Stimulated activated CD8-positive, alpha-beta memory T cell treated with anti-CD3 and anti-CD28 coated beads, Interleukin-4, amount 100 ng/mL, for 24 hours (primary cell): ENCODE measurements at regions not wholly inside any gene's neighbourhood (a gene's known extent, or its start where the extent isn't known, plus 50 kb on each side); places are given as distances from the start of the nearest gene placed in this dataset.

Experiments used
- DNase-seq: peaks from one replicate; pipeline ENCODE4 v3.0.0-alpha.2; 2020; ENCODE audit warnings: low read depth

DNA sequence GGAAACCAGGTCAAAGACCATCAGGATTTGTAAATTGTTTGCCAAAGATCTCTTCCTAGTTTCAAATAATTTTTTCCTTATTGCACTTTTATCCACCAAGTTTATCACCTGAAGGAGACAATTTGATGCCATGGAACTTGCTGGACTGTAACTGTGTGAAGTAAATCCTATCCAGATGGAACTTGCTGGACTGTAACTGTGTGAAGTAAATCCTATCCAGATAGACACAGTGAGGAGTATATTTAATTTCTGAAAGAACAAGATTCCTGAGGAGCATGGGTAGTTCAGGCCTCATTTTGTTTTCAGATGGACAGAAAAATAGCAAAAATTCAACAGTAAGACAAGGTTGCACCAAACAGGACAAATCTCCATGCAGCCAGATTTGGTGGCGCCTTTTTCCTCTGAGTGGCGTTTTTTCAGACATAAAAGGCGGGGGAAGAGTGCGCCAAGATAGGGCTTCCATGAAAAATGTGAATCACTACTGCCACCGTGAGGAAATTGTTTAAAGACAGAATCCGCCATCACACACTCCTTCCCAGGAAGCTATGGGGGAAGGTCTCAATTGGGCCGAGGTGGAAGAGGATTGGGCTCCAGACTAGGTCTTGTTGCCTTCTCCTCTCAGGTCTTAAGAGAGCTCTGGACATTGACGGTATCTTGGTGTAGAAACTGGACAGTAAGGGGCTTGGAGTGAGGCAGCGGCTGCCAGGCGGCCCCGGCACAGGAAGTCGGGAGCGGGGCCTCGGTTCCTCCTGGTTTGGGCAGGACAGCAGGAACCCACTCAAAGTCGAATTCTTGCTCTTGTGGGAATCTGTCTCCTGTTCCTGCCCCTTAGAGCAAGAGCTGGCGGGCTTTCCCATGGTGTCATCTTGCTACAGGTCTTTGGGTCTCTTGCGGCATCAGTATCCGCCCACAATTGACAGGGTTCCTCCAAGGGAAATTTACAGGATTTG lies 234.7 kb downstream of the OR13H1 start:
- DNase-seq: peak; percentile 41

DNA sequence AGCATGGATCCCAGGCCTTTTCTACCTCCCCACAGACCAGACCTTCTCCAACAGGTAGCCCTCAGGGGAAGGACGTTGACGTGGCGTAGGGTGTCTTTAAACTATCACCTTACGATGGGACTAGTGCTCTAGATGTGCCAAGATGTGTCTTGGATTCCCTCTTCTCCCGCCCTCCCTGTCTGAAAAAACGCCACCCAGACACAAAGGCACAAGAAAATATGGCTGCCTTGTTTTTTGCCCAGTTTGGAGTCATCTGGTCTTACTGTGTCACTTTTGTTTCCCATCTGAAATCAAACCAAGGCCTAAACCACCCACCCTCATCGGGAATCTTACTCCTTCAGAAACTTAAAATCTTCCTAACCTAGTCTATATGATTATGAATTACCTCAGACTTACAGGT lies 235.4 kb downstream of the OR13H1 start:
- no peak for DNase-seq

DNA sequence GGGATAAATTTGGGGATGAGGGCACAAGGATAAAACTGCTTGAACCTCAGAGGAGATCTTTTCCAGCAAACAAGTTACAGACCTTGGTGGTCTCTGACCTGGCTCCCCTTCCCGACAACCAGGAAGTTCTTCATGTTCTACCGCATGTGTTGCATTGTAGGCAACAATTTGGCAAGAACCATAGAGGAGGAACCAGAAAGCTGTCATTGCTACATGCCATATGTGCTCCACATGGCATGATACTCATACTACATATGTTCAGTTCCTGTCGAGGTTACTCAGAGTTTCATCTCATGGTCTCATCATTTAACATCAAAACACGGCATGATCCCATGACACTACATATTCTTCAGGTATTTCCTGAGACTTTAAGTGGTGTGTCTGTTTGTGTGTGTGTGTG lies 235.9 kb downstream of the OR13H1 start:
- DNase-seq: no peak

DNA sequence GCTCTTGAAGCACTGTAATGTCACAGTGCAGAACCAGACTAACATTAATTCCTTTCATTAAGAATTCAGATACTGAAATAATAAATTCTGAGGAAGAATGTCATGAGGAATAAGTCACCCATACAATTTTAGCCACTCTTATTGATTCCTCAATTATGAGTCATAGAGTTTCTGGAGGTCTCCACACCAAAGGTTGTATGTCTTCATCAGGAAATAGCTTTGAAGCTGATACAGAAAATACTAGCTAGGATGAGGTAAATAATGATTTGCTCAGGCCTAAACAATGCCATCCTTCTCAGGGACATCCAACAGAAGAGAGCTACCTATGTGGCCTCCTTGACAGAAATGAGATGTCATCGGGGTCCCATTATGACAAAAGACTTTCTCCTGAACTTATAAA lies 238.8 kb downstream of the OR13H1 start:
- DNase-seq: no peak

DNA sequence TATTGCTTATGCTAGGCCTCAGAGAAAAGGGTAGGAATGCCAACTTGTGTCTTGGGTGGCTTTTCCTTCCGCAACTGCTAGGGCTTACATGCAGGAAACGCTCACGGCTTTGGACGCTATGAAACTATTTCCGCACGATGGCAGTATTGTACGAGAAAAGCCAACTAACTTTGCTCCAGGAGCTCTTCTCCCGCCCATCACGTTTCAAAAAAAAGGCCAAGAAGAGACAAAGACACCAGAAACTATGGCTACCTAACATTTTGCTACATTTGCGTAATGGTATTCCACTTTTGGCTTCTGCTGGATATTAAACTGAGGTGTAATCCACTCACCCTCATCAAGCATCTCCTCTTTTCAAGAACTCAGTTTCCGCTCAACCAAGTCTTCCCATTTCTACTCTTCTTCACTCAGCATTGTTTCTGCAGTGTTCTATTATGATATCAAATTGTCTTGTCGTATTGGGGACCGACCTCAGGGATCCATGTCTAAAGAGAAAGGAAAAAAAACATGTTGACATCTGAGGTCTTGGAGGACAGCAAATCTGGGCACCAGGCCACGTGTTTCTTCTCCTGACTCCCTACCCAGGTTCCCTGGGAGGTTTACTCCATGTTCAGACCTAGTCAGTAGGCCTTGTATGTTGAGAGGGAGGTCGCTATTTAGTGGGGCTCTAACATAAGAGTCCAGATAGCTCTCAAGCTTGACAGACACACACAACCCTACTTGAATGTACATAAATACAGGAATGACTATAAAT lies 239.4 kb upstream of the STK26 start:
- peak; percentile 38 for DNase-seq

DNA sequence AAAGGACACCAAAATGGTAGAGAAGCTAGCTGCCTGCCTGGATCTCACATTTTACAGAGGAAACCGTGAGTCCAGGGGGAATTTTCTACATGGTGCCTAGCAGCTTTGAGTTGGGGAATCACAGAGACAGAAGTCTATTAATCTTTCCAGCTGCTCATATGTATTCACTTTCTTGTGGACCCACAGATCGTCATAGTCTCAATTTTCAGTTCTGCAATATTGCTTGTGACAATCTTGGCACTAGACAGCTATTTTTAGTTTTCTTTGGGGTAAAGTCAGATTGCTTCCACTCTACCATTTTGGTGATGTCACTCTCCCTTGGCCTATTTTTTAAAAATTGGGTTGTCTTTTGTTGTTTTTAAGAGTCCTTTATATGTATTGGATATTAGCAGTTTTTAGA lies 233.4 kb upstream of the STK26 start:
- DNase-seq: no peak

DNA sequence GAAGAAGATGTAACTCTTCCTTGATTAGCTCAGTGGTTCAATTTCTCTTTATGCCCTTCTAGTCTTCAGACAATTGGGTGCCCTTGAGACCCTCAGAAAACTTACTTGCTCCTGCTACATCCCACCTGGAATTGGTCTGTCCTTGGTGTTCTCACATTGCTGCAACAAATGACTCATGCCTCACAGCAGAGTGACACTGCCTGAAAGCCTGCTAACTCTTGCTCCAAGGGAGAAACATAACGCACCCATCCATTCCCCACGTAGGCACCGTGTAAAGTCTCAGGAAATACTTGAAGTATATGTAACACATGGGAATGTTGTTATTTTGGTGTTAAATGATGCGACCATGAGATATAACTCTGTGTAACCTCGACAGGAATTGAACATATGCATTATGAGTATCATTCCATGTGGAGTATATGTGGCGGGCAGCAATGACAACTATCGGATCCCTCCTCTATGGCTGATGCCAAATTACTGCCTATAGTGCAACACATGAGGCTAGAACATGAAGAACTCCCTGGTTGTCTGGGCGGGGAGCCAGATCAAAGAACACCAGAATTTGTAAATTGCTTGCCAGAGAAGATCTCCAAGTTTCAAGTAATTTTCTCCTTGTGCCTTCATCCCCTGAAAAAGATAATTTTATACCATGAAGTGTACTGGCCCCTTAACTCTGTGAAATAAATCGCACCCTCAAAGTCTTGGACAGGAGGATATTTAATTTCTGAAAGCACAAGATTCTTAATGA lies 231.3 kb upstream of the STK26 start:
- no peak for DNase-seq

DNA sequence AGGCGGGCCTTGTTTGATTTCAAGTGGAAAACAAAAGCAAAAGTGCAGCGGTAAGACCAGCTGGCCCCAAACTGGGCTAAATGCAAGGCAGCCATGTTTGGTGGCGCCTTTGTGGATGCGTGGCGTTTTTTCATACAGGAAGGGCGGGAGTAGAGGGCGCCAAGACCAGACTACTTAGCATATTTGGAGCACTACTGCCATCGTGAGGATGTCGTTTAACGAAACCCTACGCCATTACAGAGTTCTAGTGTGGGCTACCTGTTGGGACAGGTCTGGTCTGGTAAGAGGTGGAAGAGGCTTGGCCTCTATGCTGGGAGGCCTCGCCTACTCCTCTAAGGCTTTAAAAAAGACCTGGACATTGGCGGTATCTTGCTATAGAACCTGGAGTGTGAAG lies 230.7 kb upstream of the STK26 start:
- DNase-seq: peak; percentile 73

DNA sequence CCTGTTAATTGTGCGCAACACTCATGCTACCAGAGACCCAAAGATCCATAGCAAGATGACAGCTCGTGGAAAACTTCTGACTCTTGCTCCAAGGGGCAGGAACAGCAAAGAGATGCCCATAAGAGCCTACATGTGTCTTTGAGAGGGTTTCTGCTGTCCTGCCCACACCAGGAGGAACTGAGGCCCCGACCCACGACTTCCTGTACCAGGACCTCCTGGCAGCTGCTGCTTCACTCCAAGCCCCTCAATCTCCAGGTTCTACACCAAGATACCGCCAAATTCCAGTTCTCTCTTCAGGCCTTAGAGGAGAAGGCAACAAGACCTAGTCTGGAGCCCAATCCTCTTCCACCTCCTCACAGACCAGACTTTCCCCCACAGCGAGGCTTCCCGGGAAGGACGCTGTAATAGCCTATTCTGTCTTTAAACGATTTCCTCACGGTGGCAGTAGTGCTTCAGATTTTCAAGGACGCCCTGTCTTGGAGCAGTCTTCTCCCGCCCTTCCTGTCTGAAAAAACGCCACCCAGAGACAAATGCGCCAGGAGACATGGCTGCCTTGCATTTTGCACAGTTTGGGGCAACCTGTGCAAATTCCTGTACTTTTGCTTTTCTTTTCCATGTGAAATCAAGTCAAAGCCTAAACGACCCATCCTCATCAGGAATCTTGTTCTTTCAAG lies 230.2 kb upstream of the STK26 start:
- DNase-seq: peak; percentile 65

DNA sequence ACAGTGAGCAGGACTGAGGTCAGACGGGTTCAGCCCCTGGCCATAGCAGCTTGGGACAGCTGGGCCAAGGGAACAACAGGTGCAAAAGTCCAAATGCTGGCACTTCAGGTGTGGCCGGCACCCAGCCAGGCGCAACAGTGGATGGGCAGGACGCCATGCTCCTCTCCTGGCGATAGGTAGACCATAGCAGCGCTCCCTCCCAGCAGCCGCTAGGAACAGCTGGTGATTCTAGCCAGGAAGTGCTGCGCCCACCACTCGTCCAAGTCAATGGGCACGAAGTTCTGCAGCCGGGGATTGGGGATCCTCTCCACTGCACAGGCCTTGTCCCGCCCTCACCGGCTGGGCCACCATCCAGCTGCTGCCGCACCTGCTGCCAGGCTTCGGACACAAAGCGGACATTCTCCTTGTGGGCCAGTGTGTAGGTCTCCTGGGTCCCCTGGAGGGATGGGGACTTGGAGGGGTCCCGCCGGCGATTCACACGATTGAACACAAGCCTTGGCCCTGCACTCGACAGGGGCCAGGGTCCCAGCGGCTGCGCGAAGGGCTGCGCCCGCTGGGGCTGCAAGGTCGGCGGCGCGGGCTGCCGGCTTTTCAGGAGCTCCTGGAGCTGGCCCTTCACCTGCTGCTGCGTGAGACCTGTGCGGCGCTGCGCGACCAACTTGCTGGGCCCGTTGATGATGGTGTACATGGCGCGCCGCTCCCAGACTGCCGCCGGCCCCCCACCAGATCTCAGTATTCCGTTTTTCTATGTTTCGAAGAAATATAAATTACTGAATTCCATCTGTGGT lies 227.5 kb upstream of the STK26 start:
- DNase-seq: no peak

DNA sequence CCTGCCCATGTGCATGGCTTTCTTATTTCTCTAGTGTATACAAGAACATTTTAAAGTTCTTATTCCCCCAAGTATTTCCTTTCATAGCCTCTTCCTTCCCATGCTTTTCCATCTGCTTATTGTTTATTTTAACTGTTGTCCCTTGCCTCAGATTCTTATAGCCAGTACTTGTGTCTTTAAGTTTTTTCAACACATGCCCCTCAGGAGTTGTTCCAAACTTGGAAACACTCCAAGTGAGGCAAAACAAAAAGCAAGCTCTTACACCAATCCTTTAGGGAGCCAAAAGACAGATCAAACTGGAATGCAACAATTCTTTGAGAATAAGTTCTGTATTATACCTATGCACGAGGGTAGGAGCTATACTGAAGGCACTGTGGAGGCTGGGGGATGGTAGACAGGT lies 222.0 kb upstream of the STK26 start:
- no peak for DNase-seq

DNA sequence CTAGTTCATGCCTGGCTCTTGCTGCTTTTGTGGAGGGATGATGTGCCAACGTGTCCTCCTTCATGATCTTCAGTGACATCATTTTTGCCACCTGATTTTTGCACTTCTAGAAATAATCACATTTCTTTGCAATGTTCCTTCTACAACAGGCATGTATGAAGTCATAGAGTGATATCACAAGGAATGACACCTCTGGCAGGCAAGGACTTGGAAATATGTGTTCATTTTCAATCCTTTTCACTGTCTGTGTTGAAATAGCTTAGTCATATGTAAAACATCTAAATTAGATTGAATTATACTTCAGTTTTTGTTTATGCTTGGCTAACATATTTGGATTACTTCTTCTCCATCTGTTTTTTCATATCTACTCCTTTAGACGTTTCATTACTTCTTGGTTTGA lies 221.2 kb upstream of the STK26 start:
- no peak for DNase-seq

DNA sequence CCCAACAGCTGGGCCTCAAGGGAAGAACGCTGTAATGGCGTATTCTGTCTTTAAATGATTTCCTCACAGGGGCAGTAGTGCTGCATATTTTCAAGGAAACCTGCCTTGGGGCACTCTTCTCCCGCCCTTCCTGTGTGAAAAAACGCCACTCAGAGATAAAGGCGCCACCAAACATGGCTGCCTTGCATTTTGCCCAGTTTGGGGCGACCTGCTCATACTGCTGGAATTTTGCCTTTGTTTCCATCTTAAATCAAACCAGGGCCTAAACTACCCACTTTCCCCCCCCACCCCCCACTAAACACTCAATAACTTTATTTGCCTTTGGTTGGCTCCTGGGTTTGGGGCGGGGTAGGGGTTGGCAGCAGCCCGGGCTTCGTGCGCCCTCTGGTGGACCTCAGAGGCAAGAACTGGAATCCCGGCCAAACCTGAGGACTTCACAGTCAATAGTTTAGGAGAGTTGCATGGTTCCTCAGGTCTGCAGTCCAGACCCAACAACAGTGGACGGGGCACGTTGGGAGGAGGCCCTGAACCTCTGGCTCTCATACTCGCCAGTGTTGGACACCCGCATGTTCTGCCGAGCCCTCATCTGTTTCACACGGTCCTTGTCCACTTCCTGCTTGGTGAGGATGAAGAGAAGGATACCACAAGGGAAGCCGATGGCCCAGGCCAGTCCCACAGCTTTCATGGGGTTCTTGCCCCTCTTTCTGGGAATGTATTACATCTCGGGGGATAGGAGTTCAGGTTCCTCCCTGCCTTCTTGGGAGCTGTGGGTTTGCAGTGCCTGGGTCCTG lies 220.1 kb upstream of the STK26 start:
- peak; percentile 44 for DNase-seq

DNA sequence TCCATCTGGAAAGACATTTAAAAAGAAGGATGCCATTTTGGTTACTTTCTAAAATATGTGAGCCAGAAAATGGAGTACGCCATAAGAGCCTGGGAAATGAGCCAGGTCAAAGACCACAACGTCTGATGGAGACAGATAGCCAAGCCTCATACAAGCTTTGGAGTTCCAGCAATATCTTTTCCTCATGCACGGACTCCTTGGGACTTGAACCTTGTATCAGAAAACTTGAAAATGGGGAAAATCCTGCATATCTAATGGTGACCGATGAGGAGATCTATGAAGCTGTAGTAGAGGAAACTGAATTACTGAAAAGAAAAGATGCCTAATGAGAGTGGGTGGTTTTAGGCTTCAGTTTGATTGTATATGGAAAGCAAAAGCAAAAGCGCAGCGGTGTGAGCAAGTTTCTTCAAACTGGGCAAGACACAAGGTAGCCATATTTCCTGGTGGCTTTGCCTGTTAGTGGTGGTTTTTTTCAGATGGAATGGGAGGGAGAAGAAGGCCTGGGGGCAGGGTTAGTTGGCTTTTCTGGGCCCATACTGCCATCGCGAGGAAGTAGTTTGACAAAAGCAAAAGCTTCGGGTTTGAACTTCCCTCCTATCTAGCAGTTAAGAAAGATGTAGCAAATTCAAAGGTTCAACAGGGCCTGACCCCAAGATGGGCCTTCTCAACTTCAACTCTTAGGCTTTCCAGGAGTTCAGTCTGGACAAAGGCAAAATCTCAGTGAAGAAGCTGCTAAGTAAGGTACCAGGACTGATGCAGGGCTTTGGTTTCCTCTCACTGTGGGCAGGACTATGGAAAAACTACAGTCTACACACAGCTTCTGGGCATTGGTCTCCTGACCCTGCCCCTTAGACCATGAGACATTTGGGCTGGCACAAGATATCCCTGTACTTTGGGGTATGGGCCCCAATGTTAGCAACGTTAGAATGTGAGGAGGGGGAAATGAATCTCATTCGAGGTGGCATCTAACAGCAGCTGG lies 210.0 kb upstream of the STK26 start:
- peak; percentile 61 for DNase-seq

DNA sequence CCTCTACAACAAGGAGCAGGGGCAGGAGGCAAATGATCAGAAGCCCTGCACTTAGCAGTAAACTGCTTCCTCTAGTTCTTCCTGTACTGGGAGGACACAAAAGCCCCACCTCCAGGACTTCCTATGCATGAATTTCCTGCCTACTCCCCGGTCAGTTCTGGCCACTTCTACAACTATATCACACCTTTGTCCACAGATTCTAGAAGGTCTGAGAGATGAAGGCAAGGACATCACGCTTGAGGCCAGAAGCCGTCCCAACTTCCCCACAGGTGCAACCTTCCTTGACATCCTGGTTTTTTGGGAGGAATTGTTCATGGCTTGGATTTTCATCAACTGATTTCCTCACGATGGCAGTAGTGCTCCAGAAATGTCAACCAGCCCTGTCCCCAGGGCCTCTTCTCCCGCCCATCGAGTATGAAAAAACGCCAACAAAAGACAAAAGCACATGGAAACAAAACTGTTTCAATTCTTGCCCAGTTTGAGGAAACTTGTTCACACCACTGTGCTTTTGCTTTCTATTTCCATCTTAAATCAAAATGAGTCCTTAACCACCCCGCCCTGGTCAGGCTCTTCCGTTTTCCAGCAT lies 206.5 kb upstream of the STK26 start:
- peak; percentile 51 for DNase-seq

DNA sequence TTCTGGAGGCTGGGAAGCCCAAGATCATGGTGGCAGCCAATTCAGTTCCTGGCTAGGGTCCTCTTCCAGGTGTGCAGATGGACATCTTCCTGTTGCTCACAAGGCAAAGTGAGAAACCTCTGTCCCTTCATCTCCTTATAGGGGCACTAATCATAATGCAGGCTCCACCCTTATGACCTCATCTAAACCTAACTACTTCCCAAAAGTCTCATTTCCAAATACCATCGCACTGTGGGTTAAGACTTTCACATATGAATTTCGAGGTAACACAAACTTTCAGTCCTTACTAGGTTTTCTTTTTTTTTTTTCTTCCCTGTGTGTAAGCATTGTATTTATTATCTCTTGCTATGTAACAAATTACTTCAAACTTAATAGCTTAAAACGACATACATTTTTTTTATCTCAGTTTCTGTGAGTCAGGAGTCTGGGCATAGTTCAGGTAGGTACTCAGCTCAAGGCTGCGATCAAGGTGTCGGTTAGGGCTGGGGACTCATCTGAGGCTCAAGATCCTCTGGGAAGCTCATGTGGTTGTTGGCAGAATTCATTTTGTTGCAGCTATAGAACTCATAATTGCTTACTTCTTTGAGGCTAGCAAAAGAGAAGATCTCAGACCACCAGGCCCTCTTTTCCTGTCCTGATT lies 204.7 kb upstream of the STK26 start:
- no peak for DNase-seq

DNA sequence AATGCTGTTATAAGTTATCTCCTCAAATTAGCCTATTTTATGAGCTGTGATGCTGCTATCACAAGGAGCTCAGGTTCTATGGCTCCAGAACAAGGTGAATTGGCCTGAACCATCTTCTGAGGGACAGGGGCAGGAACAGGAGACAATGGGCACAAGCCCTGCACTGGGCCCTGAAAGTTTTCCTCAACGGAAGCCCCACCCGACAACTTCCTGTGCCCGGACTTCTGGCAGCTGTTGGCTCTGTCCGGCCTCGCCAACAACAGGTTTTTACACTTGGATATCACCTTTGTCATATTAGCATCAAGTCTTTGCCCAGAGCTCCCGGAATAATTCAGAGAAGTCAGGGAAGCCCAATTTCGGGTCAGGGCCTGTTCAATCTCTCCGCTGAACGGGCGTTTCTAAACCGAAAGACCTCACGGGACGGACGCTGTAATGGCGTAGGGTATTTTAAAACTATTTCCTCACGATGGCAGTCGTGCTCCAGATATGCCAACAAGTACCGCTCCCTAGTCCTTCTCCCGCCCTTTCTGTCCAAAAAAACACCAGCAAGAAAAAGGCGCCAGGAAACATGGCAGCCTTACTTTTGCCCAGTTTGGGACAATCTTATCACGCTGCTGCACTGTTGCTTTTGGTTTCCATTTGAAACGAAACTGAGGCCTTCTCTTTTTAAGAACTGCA lies 201.0 kb upstream of the STK26 start:
- peak; percentile 49 for DNase-seq

DNA sequence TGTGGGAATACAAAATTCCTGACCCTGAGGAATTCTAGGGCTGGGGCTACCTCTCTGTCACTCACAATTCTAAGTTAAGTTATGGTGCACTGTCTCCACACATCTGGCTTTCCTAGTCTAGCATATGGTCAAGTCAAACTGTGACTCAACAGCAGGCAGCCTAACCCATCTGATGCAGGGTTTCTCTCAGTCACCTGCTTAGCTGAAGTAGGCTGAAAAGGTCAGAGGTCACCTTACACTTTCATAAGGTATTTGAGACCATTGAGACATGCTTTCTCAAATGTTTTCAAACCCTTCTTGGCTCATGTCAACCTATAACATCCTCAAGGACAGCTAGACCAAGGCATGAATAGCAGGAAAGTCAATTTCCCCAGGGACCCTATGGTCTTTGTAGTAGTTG lies 196.5 kb upstream of the STK26 start:
- DNase-seq: no peak
